IMR-90 (cell line): ENCODE measurements at regions not wholly inside any gene's neighbourhood (a gene's known extent, or its start where the extent isn't known, plus 50 kb on each side); places are given as distances from the start of the nearest gene placed in this dataset.

ENCODE experiments used
- ATAC-seq: fragments of 200-7000 bp; cut with Tn5 transposase; 2 replicates; pipeline ENCODE4 v1.9.1; 2020; ENCODE audit warnings: low read depth, mild to moderate bottlenecking, moderate library complexity
- BruUV-seq: library from RNA; stranded (reverse); fragments of 400-500 nt; replicated peaks from 2 replicates; lab custom pipeline; 2021; lab: Mats Ljungman, UMichigan
- CTCF ChIA-PET: fragments of 300-600 bp; formaldehyde crosslinking; extraction: SDS; loops from one replicate; lab custom pipeline; 2021; ENCODE audit warnings: antibody characterized with exemption; lab: Yijun Ruan, JAX
- POLR2A ChIA-PET: fragments of 300-600 bp; sonication (Branson Sonifier 250); formaldehyde crosslinking; loops from one replicate; lab custom pipeline; 2022; ENCODE audit warnings: antibody characterized with exemption; ENCODE audit not compliant: unreplicated experiment; lab: Charles Lee
- DNase-seq: peaks from one replicate; pipeline ENCODE4 v3.0.0; 2013
- H2AFZ ChIP-seq: replicated peaks from 2 replicates; pipeline ENCODE3; 2013; ENCODE audit warnings: low read length, mild to moderate bottlenecking; ENCODE audit not compliant: poor library complexity
- H2AK5ac ChIP-seq: 2 replicates; pipeline ENCODE4 v1.6.1; 2013; ENCODE audit warnings: low read depth, low read length, inconsistent platforms
- H2AK9ac ChIP-seq: replicated peaks from 2 replicates; pipeline ENCODE3; 2013; ENCODE audit warnings: mild to moderate bottlenecking, low read depth, low read length, moderate library complexity; ENCODE audit not compliant: poor library complexity
- H2BK120ac ChIP-seq: 2 replicates; pipeline ENCODE4 v1.6.1; 2013; ENCODE audit warnings: low read depth, low read length, inconsistent platforms
- H2BK15ac ChIP-seq: 3 replicates; pipeline ENCODE4 v1.6.1; 2013; ENCODE audit warnings: low read depth, low read length, inconsistent platforms
- H2BK20ac ChIP-seq: 2 replicates; pipeline ENCODE4 v1.6.1; 2013; ENCODE audit warnings: low read depth, mild to moderate bottlenecking, inconsistent platforms, low read length, moderate library complexity
- H2BK5ac ChIP-seq: 2 replicates; pipeline ENCODE4 v1.6.1; 2013; ENCODE audit warnings: mild to moderate bottlenecking, low read depth, low read length, inconsistent platforms; ENCODE audit not compliant: poor library complexity, severe bottlenecking
- H3K14ac ChIP-seq: replicated peaks from 2 replicates; pipeline ENCODE4 v1.6.1; 2013; ENCODE audit warnings: low read depth, low read length, inconsistent platforms
- H3K18ac ChIP-seq: 2 replicates; pipeline ENCODE4 v1.6.1; 2013; ENCODE audit warnings: low read depth, low read length, control low read depth
- H3K23ac ChIP-seq: 2 replicates; pipeline ENCODE4 v1.6.1; 2013; ENCODE audit warnings: low read depth, low read length, inconsistent platforms
- H3K27ac ChIP-seq: 2 replicates; pipeline ENCODE4 v1.5.1; 2013; ENCODE audit warnings: mild to moderate bottlenecking, control low read depth, low read length; ENCODE audit not compliant: insufficient read depth
- H3K27me3 ChIP-seq: 2 replicates; pipeline ENCODE4 v1.6.1; 2013; ENCODE audit warnings: low read length; ENCODE audit not compliant: control insufficient read depth, insufficient read depth
- H3K36me3 ChIP-seq: 2 replicates; pipeline ENCODE4 v1.6.1; 2013; ENCODE audit warnings: low read length, mixed read lengths; ENCODE audit not compliant: control insufficient read depth, insufficient read depth
- H3K4ac ChIP-seq: 2 replicates; pipeline ENCODE4 v1.6.1; 2013; ENCODE audit warnings: low read depth, low read length, inconsistent platforms
- H3K4me1 ChIP-seq: 2 replicates; pipeline ENCODE4 v1.6.1; 2013; ENCODE audit warnings: low read length, mixed read lengths; ENCODE audit not compliant: control insufficient read depth, insufficient read depth
- H3K4me2 ChIP-seq: 2 replicates; pipeline ENCODE4 v1.6.1; 2013; ENCODE audit warnings: low read depth, mild to moderate bottlenecking, control low read depth, low read length, moderate library complexity
- H3K4me3 ChIP-seq: 2 replicates; pipeline ENCODE4 v1.5.1; 2013; ENCODE audit warnings: low read depth, mild to moderate bottlenecking, control low read depth, low read length, moderate library complexity; ENCODE audit not compliant: insufficient read depth
- H3K56ac ChIP-seq: 2 replicates; pipeline ENCODE4 v1.6.1; 2013; ENCODE audit warnings: low read length, inconsistent platforms; ENCODE audit not compliant: insufficient read depth; ENCODE audit errors: extremely low read depth
- H3K79me1 ChIP-seq, 2 experiments: 2 replicates each; pipeline ENCODE4 v1.6.1; 2013; ENCODE audit warnings: low read length in 2 of 2, inconsistent platforms in 1 of 2, low read depth in 1 of 2
- H3K9ac ChIP-seq: 2 replicates; pipeline ENCODE4 v1.6.1; 2013; ENCODE audit warnings: low read depth, low read length, control low read depth
- H3K9me1 ChIP-seq: 2 replicates; pipeline ENCODE4 v1.6.1; 2013; ENCODE audit warnings: low read length, inconsistent platforms; ENCODE audit not compliant: insufficient read depth
- H3K9me3 ChIP-seq: 2 replicates; pipeline ENCODE4 v1.6.1; 2013; ENCODE audit warnings: low read length; ENCODE audit not compliant: control insufficient read depth, insufficient read depth
- H4K20me1 ChIP-seq: 2 replicates; pipeline ENCODE4 v1.6.1; 2013; ENCODE audit warnings: low read length, inconsistent platforms; ENCODE audit not compliant: insufficient read depth
- H4K5ac ChIP-seq: 2 replicates; pipeline ENCODE4 v1.6.1; 2013; ENCODE audit warnings: mild to moderate bottlenecking, low read depth, low read length, control low read depth
- H4K8ac ChIP-seq, 2 experiments: 2 replicates each; pipeline ENCODE4 v1.6.1; 2013; ENCODE audit warnings: low read depth in 2 of 2, low read length in 2 of 2, control low read depth in 1 of 2, inconsistent platforms in 1 of 2
- H4K91ac ChIP-seq: 2 replicates; pipeline ENCODE4 v1.6.1; 2013; ENCODE audit warnings: low read depth, low read length, inconsistent platforms; ENCODE audit not compliant: insufficient read depth
- RCOR1 ChIP-seq: IDR thresholded peaks from 2 replicates; pipeline ENCODE4 v1.6.1; 2012; ENCODE audit warnings: mild to moderate bottlenecking, low read length, improper control_type of control experiment; ENCODE audit not compliant: insufficient replicate concordance
- USF2 ChIP-seq: fragments of 150-350 bp; IDR thresholded peaks from 2 replicates; pipeline ENCODE4 v1.6.1; 2017; ENCODE audit warnings: mild to moderate bottlenecking, antibody characterized with exemption, low read length, low read depth
- WGBS, 2 experiments: methylation state at CpG; one replicate each; pipeline versions ENCODE4 v1.1.5 to v1.1.7; 2013; ENCODE audit warnings: missing lambda C conversion rate in 2 of 2; ENCODE audit not compliant: insufficient read length in 1 of 2; ENCODE audit errors: extremely low coverage in 2 of 2; 5-methylcytosine and 5-hydroxymethylcytosine counted together
- dilution Hi-C: fragments of 300-500 bp; cut with HindIII; formaldehyde crosslinking; loops from one replicate; pipeline ENCODE4 v1.14.3; 2018; ENCODE audit warnings: low sequenced_read_pairs; ENCODE audit not compliant: unreplicated experiment
- in situ Hi-C: fragments of 300-500 bp; cut with MboI; formaldehyde crosslinking; loops from 3 replicates; pipeline ENCODE4 v1.14.3; 2019; ENCODE audit warnings: low sequenced_read_pairs, inconsistent platforms, mixed read lengths
- intact Hi-C: fragments of 100-400 bp; cut with micrococcal nuclease; formaldehyde crosslinking; loops from 2 replicates; pipeline ENCODE4 v1.10.0; 2022

GRCh38 chr5:74299833-74300232, 340.7 kb downstream of the ENC1 start:
- H2BK20ac ChIP-seq, result no peak overlapping the region
- no peak overlapping the region for H3K56ac ChIP-seq
- H3K36me3 ChIP-seq, result no peaks in the 10 kb centered on the region
- no peak overlapping the region for H2BK5ac ChIP-seq
- H3K27ac ChIP-seq, result no peak overlapping the region
- H2BK120ac ChIP-seq, result no peak overlapping the region
- H2AK5ac ChIP-seq, result no peak overlapping the region
- 100% methylated on average over 1 of the region's 2 CpGs; no CpG with 5 or more reads in 1 of the 2 experiments for WGBS, 2 experiments
- H3K27me3 ChIP-seq, result peaks cover 6% of the 10 kb centered on the region
- no peaks in the 10 kb centered on the region for H3K9me3 ChIP-seq
- no peak for ATAC-seq
- dilution Hi-C loops, result no loop called here
- ChIA-PET POLR2A (no interaction called here), CTCF (no interaction called here)
- no peak for TF ChIP-seq USF2
- no peak for TF ChIP-seq RCOR1
- H2AK9ac ChIP-seq, result no peak overlapping the region
- no peak overlapping the region for H3K18ac ChIP-seq
- H3K23ac ChIP-seq, result no peak overlapping the region
- H4K20me1 ChIP-seq, result no peaks in the 10 kb centered on the region
- no peaks in the 10 kb centered on the region for H3K9me1 ChIP-seq
- BruUV-seq, result no TSS peak
- H4K5ac ChIP-seq, result no peak overlapping the region
- H2BK15ac ChIP-seq, result no peak overlapping the region
- H3K9ac ChIP-seq, result no peak overlapping the region
- no peak overlapping the region for H3K4ac ChIP-seq
- no peak overlapping the region for H3K14ac ChIP-seq
- H3K4me3 ChIP-seq, result no peak overlapping the region
- no peaks in the 10 kb centered on the region for H3K4me1 ChIP-seq
- H2AFZ ChIP-seq, result no peak overlapping the region
- H3K4me2 ChIP-seq, result no peak overlapping the region
- intact Hi-C loops, result no loop called here
- DNase-seq, result no peak
- H4K8ac ChIP-seq, result no peak overlapping the region
- no peak overlapping the region for H4K91ac ChIP-seq
- no peaks in the 10 kb centered on the region for H3K79me1 ChIP-seq
- in situ Hi-C loops, result no loop called here
